Liver (tissue), 8 donors: ENCODE measurements at regions not wholly inside any gene's neighbourhood (a gene's known extent, or its start where the extent isn't known, plus 50 kb on each side); places are given as distances from the start of the nearest gene placed in this dataset.

ENCODE experiments used
- DNase-seq: peaks from one replicate; pipeline ENCODE4 v3.0.0-alpha.2; 2017; ENCODE audit warnings: low spot score
- H3K27ac ChIP-seq, 2 donors: one replicate each; pipeline ENCODE4 v1.7.0; 2013; ENCODE audit warnings: inconsistent platforms in 2 of 2, low read length in 2 of 2, control low read depth in 1 of 2, low read depth in 1 of 2, mild to moderate bottlenecking in 1 of 2
- H3K27me3 ChIP-seq, 4 donors: one replicate each; pipeline versions ENCODE4 v1.6.1 to v1.7.0; 2013; ENCODE audit warnings: low read length in 3 of 4, inconsistent platforms in 1 of 4, mild to moderate bottlenecking in 1 of 4, moderate library complexity in 1 of 4; ENCODE audit not compliant: control insufficient read depth in 4 of 4, insufficient read depth in 4 of 4
- H3K36me3 ChIP-seq, 4 donors: one replicate each; pipeline versions ENCODE4 v1.6.1 to v1.7.0; 2013; ENCODE audit warnings: low read length in 3 of 4, mild to moderate bottlenecking in 3 of 4, low read depth in 1 of 4, moderate library complexity in 1 of 4; ENCODE audit not compliant: control insufficient read depth in 4 of 4, insufficient read depth in 3 of 4
- H3K4me1 ChIP-seq, 4 donors: one replicate each; pipeline versions ENCODE4 v1.6.1 to v1.7.0; 2013; ENCODE audit warnings: low read length in 3 of 4, mild to moderate bottlenecking in 3 of 4, moderate library complexity in 1 of 4; ENCODE audit not compliant: control insufficient read depth in 4 of 4, insufficient read depth in 4 of 4
- H3K4me3 ChIP-seq, 3 donors: one replicate each; pipeline versions ENCODE4 v1.6.1 to v1.7.0; 2013; ENCODE audit warnings: low read length in 3 of 3, control low read depth in 1 of 3, low read depth in 1 of 3, mild to moderate bottlenecking in 1 of 3
- H3K9ac ChIP-seq, 2 donors: one replicate each; pipeline ENCODE4 v1.7.0; 2013; ENCODE audit warnings: low read length in 2 of 2, mild to moderate bottlenecking in 2 of 2, moderate library complexity in 2 of 2, control low read depth in 1 of 2, low read depth in 1 of 2
- H3K9me3 ChIP-seq, 4 donors: one replicate each; pipeline versions ENCODE4 v1.6.1 to v1.7.0; 2013; ENCODE audit warnings: low read length in 3 of 4; ENCODE audit not compliant: control insufficient read depth in 4 of 4
- HNF4A ChIP-seq, 2 donors: conservative IDR thresholded peaks; 2 replicates each; pipeline ENCODE4 v1.6.1; 2016; ENCODE audit warnings: antibody characterized with exemption in 2 of 2, mild to moderate bottlenecking in 2 of 2
- HNF4G ChIP-seq: IDR thresholded peaks from 2 replicates; pipeline ENCODE4 v1.6.1; 2016; ENCODE audit warnings: antibody characterized with exemption
- JUND ChIP-seq, 2 donors: IDR thresholded peaks; 2 replicates each; pipeline ENCODE4 v1.6.1; 2016; ENCODE audit warnings: antibody characterized with exemption in 2 of 2
- SP1 ChIP-seq: IDR thresholded peaks from 2 replicates; pipeline ENCODE4 v1.6.1; 2018; ENCODE audit warnings: antibody characterized with exemption, mild to moderate bottlenecking
- TAF1 ChIP-seq: conservative IDR thresholded peaks from 2 replicates; pipeline ENCODE4 v1.6.1; 2016; ENCODE audit warnings: antibody characterized with exemption, mild to moderate bottlenecking
- WGBS: extraction: QIAGEN DNeasy Blood & Tissue Kit; methylation state at CpG from one replicate; pipeline ENCODE4 v1.1.7; 2013; 5-methylcytosine and 5-hydroxymethylcytosine counted together
- TF ChIP-seq, protein P1 (sequence below): IDR thresholded peaks from 2 replicates; pipeline ENCODE4 v1.6.1; 2016; ENCODE audit warnings: antibody characterized with exemption, mild to moderate bottlenecking
- TF ChIP-seq, protein P2 (sequence below): IDR thresholded peaks from 2 replicates; pipeline ENCODE4 v1.6.1; 2016; ENCODE audit warnings: antibody characterized with exemption
- TF ChIP-seq, protein P3 (sequence below): fragments of 150-350 bp; IDR thresholded peaks from 2 replicates; pipeline ENCODE4 v1.5.1; 2017; ENCODE audit warnings: improper control_type of control experiment, low read depth, low read length; ENCODE audit not compliant: missing input control
- donor health status: healthy.
- donor health status: healthy.
- donor health status: healthy.
- donor health status: healthy.
- donor health status: healthy.

DNA sequence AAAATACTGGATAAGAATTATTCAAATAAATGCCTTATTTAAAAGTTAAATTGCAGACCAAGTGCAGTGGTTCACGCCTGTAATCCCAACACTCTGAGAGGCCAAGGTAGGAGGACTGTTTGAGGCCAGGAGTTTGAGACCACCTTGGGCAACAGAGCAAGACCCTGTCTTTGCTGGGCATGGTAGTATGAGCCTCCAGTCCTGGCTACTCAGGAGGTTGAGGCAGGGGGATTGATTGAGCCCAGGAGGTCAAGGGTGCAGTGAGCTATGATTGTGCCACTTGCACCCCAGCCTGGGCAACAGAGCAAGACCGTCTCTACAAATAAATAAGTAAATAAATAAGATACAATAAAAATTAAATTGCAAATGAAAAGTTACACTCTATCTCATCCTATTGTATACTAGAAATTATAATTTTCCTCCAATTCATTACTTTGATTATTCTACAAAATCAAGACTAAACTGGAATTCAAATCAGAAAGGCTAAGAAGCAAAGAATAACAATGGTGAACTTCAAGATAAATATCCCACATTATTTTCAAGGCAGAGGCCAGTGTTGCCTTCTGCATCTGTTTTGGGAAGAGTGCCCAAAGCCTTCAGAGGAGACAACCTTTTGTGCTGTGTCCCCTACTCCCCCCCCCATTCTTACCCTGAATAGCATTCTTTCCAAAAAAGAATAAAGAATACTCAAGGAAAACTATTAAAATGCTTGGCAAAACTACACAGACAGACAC is 73.3 kb upstream of the IRF2BP2 start:
- no peak overlapping the region for H3K9ac ChIP-seq

DNA sequence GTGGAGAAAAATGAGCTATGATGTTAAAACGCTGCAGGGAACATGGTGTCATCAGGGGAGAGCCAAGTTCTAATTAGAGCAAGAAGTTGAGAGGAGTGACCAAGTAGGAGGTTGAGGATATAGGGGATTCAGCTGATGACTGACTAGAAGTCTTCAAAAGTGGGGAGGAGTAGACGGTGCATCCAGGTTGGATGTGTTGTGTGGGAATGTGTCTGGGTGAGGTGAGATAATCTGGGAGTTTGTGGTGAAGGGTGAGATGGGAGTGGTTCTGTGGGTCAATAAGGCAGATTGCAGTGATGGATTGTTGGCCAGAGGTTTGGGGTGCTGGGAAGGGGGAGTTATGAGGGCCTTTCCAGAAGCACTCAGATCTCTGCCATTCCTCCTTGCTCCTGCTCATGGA is 72.0 kb upstream of the IRF2BP2 start:
- DNase-seq = no peak
- TF ChIP-seq, protein P1, sequence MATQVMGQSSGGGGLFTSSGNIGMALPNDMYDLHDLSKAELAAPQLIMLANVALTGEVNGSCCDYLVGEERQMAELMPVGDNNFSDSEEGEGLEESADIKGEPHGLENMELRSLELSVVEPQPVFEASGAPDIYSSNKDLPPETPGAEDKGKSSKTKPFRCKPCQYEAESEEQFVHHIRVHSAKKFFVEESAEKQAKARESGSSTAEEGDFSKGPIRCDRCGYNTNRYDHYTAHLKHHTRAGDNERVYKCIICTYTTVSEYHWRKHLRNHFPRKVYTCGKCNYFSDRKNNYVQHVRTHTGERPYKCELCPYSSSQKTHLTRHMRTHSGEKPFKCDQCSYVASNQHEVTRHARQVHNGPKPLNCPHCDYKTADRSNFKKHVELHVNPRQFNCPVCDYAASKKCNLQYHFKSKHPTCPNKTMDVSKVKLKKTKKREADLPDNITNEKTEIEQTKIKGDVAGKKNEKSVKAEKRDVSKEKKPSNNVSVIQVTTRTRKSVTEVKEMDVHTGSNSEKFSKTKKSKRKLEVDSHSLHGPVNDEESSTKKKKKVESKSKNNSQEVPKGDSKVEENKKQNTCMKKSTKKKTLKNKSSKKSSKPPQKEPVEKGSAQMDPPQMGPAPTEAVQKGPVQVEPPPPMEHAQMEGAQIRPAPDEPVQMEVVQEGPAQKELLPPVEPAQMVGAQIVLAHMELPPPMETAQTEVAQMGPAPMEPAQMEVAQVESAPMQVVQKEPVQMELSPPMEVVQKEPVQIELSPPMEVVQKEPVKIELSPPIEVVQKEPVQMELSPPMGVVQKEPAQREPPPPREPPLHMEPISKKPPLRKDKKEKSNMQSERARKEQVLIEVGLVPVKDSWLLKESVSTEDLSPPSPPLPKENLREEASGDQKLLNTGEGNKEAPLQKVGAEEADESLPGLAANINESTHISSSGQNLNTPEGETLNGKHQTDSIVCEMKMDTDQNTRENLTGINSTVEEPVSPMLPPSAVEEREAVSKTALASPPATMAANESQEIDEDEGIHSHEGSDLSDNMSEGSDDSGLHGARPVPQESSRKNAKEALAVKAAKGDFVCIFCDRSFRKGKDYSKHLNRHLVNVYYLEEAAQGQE = no peak
- no peak for TF ChIP-seq HNF4G
- TF ChIP-seq, protein P2, sequence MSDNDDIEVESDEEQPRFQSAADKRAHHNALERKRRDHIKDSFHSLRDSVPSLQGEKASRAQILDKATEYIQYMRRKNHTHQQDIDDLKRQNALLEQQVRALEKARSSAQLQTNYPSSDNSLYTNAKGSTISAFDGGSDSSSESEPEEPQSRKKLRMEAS = no peak
- no peaks in the 10 kb centered on the region for H3K27me3 ChIP-seq
- WGBS = 97% methylated on average over 2 of the region's 2 CpGs
- no peak overlapping the region for H3K4me3 ChIP-seq
- H3K9me3 ChIP-seq = no peaks in the 10 kb centered on the region
- peaks cover 0 to 3% (median 0%) of the 10 kb centered on the region in 4 donors for H3K4me1 ChIP-seq
- H3K9ac ChIP-seq = no peak overlapping the region
- no peak overlapping the region for H3K27ac ChIP-seq
- H3K36me3 ChIP-seq = no peaks in the 10 kb centered on the region

More for the DNA sequence above, 73.3 kb upstream of the IRF2BP2 start:
- 95% methylated on average over 2 of the region's 2 CpGs for WGBS
- Histone ChIP-seq H3K4me3 (no peak overlapping the region), H3K36me3 (no peaks in the 10 kb centered on the region), H3K4me1 (peaks cover 0 to 3% (median 0%) of the 10 kb centered on the region in 4 donors), H3K27me3 (no peaks in the 10 kb centered on the region), H3K9me3 (no peaks in the 10 kb centered on the region), H3K27ac (peak overlapping the region in 1 of 2 donors; percentile 51)
- TF ChIP-seq HNF4G (no peak), JUND (IDR thresholded peaks at IDR 0.05) (no peak)
- TF ChIP-seq, protein P3, sequence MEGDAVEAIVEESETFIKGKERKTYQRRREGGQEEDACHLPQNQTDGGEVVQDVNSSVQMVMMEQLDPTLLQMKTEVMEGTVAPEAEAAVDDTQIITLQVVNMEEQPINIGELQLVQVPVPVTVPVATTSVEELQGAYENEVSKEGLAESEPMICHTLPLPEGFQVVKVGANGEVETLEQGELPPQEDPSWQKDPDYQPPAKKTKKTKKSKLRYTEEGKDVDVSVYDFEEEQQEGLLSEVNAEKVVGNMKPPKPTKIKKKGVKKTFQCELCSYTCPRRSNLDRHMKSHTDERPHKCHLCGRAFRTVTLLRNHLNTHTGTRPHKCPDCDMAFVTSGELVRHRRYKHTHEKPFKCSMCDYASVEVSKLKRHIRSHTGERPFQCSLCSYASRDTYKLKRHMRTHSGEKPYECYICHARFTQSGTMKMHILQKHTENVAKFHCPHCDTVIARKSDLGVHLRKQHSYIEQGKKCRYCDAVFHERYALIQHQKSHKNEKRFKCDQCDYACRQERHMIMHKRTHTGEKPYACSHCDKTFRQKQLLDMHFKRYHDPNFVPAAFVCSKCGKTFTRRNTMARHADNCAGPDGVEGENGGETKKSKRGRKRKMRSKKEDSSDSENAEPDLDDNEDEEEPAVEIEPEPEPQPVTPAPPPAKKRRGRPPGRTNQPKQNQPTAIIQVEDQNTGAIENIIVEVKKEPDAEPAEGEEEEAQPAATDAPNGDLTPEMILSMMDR = no peak
- TF ChIP-seq, protein P1 = no peak
- no peak for DNase-seq

DNA sequence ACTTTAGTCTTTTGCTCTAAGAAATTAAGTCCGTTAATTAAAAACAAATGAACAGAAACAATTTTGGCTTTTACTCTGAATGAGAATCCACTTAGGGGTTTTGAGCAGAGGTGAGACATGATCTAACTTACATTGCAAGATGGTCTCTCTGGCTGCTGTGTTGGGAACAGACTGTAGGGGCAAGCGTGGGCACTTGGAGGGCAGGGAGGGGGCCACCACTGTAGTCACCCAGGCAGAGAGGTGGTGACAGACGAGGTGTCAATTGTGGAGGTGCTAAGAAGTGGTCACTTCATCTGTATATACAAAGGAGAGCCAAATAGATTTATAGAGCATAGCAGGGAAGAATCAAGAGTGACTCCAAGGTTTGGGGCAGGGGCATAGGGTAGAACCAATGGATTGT is 71.1 kb upstream of the IRF2BP2 start:
- H3K4me1 ChIP-seq = peaks cover 0 to 7% (median 1%) of the 10 kb centered on the region in 4 donors
- no peak overlapping the region for H3K4me3 ChIP-seq
- no peaks in the 10 kb centered on the region for H3K9me3 ChIP-seq
- 93% methylated on average over 3 of the region's 3 CpGs for WGBS
- H3K9ac ChIP-seq = no peak overlapping the region
- no peak for DNase-seq
- TF ChIP-seq, protein P1 = no peak
- TF ChIP-seq TAF1 (no peak), HNF4A (conservative IDR thresholded peaks at IDR 0.05) (no peak), SP1 (no peak)
- no peak overlapping the region for H3K27ac ChIP-seq
- H3K27me3 ChIP-seq = no peaks in the 10 kb centered on the region
- no peaks in the 10 kb centered on the region for H3K36me3 ChIP-seq
